OCI-LY3 (cell line): ENCODE measurements at regions not wholly inside any gene's neighbourhood (a gene's known extent, or its start where the extent isn't known, plus 50 kb on each side); places are given as distances from the start of the nearest gene placed in this dataset.

Source experiments
- H2AFZ ChIP-seq: fragments of 200-600, 300-600 bp; shearing (Covaris generic); 2 replicates; pipeline ENCODE4 v1.6.0; 2014; ENCODE audit warnings: antibody characterized with exemption, low read depth, low read length
- H3K27ac ChIP-seq: fragments of 200-600, 300-600 bp; sonication (generic); 2 replicates; pipeline ENCODE4 v1.5.1; 2014; ENCODE audit warnings: mild to moderate bottlenecking, low read length, moderate library complexity, mixed read lengths
- H3K27me3 ChIP-seq: fragments of 200-600, 300-600 bp; sonication (generic); 2 replicates; pipeline ENCODE4 v1.6.1; 2014; ENCODE audit warnings: low read depth, low read length, mixed read lengths
- H3K36me3 ChIP-seq: fragments of 200-600, 300-600 bp; sonication (generic); replicated peaks from 2 replicates; pipeline ENCODE3; 2014; ENCODE audit warnings: low read depth, low read length, mixed read lengths
- H3K4me1 ChIP-seq: fragments of 300-600, 200-600 bp; sonication (generic); 2 replicates; pipeline ENCODE4 v1.6.1; 2014; ENCODE audit warnings: low read length, mixed read lengths
- H3K4me2 ChIP-seq: fragments of 200-600, 300-600 bp; sonication (generic); 2 replicates; pipeline ENCODE4 v1.6.1; 2014; ENCODE audit warnings: low read length, mixed read lengths
- H3K4me3 ChIP-seq: fragments of 300-600, 200-600 bp; sonication (generic); 2 replicates; pipeline ENCODE4 v1.5.1; 2014; ENCODE audit warnings: antibody characterized with exemption, mild to moderate bottlenecking, low read length, moderate library complexity
- H3K79me2 ChIP-seq: fragments of 300-600, 200-600 bp; shearing (Covaris generic); 2 replicates; pipeline ENCODE4 v1.6.1; 2014; ENCODE audit warnings: mild to moderate bottlenecking, low read length, mixed read lengths
- H3K9ac ChIP-seq: fragments of 300-600, 200-600 bp; shearing (Covaris generic); 2 replicates; pipeline ENCODE4 v1.6.0; 2014; ENCODE audit warnings: mild to moderate bottlenecking, low read length, moderate library complexity
- H3K9me3 ChIP-seq: fragments of 200-600, 300-600 bp; shearing (Covaris generic); 2 replicates; pipeline ENCODE4 v1.6.1; 2014; ENCODE audit warnings: low read length, mixed read lengths; ENCODE audit not compliant: insufficient read depth
- H4K20me1 ChIP-seq: fragments of 200-600, 300-600 bp; sonication (generic); 2 replicates; pipeline ENCODE4 v1.6.1; 2016; ENCODE audit warnings: low read length, mixed read lengths; ENCODE audit not compliant: insufficient read depth
- CTCF ChIP-seq: fragments of 200-600, 300-600 bp; sonication (generic); IDR thresholded peaks from 2 replicates; pipeline ENCODE4 v1.5.1; 2014; ENCODE audit warnings: antibody characterized with exemption, low read length, low read depth
- EZH2phosphoT487 ChIP-seq: fragments of 200-600 bp; shearing (Covaris generic); IDR thresholded peaks from 2 replicates; pipeline ENCODE4 v1.6.1; 2018; ENCODE audit warnings: antibody characterized with exemption, mixed run types, low read depth

GRCh38 chr14:51538973-51539372 is 112.7 kb upstream of the FRMD6 start:
- Histone ChIP-seq H3K36me3 (no peaks in the 10 kb centered on the region), H3K27me3 (no peaks in the 10 kb centered on the region), H3K27ac (no peak overlapping the region), H3K4me2 (no peak overlapping the region), H4K20me1 (no peaks in the 10 kb centered on the region), H3K9ac (no peak overlapping the region), H3K9me3 (no peaks in the 10 kb centered on the region), H2AFZ (no peak overlapping the region), H3K4me1 (peaks cover 8% of the 10 kb centered on the region), H3K79me2 (no peaks in the 10 kb centered on the region), H3K4me3 (no peak overlapping the region)
- no peak for TF ChIP-seq CTCF
- TF ChIP-seq EZH2phosphoT487 = no peak

GRCh38 chr14:51539571-51540037 is 112.1 kb upstream of the FRMD6 start:
- Histone ChIP-seq H3K9ac (no peak overlapping the region), H3K27ac (no peak overlapping the region), H3K4me3 (no peak overlapping the region)

GRCh38 chr14:51540364-51540763 is 111.3 kb upstream of the FRMD6 start:
- no peaks in the 10 kb centered on the region for H3K79me2 ChIP-seq
- no peak overlapping the region for H3K9ac ChIP-seq
- H3K27ac ChIP-seq = no peak overlapping the region
- H3K27me3 ChIP-seq = no peaks in the 10 kb centered on the region
- H2AFZ ChIP-seq = no peak overlapping the region
- H3K9me3 ChIP-seq = no peaks in the 10 kb centered on the region
- peaks cover 8% of the 10 kb centered on the region for H3K4me1 ChIP-seq
- H3K36me3 ChIP-seq = no peaks in the 10 kb centered on the region
- H3K4me3 ChIP-seq = no peak overlapping the region
- TF ChIP-seq EZH2phosphoT487 (no peak), CTCF (no peak)
- H3K4me2 ChIP-seq = no peak overlapping the region
- no peaks in the 10 kb centered on the region for H4K20me1 ChIP-seq

More at GRCh38 chr14:51539571-51540037, 112.1 kb upstream of the FRMD6 start:
- TF ChIP-seq EZH2phosphoT487 (no peak), CTCF (no peak)
- Histone ChIP-seq H3K9me3 (no peaks in the 10 kb centered on the region), H3K79me2 (no peaks in the 10 kb centered on the region), H3K4me2 (no peak overlapping the region), H2AFZ (no peak overlapping the region), H3K4me1 (peaks cover 8% of the 10 kb centered on the region), H4K20me1 (no peaks in the 10 kb centered on the region), H3K36me3 (no peaks in the 10 kb centered on the region), H3K27me3 (no peaks in the 10 kb centered on the region)

GRCh38 chr14:51544471-51544870 is 107.2 kb upstream of the FRMD6 start:
- H2AFZ ChIP-seq = no peak overlapping the region
- H4K20me1 ChIP-seq = no peaks in the 10 kb centered on the region
- H3K9me3 ChIP-seq = no peaks in the 10 kb centered on the region
- H3K4me1 ChIP-seq = peaks cover 6% of the 10 kb centered on the region
- no peak for TF ChIP-seq EZH2phosphoT487
- no peak for TF ChIP-seq CTCF
- no peak overlapping the region for H3K4me2 ChIP-seq
- H3K36me3 ChIP-seq = no peaks in the 10 kb centered on the region
- no peak overlapping the region for H3K4me3 ChIP-seq
- no peak overlapping the region for H3K27ac ChIP-seq
- no peaks in the 10 kb centered on the region for H3K79me2 ChIP-seq
- no peak overlapping the region for H3K9ac ChIP-seq
- no peaks in the 10 kb centered on the region for H3K27me3 ChIP-seq
